GM12878 (cell line): ENCODE measurements at regions not wholly inside any gene's neighbourhood (a gene's known extent, or its start where the extent isn't known, plus 50 kb on each side); places are given as distances from the start of the nearest gene placed in this dataset.

Source experiments
- ATAC-seq: fragments of 200-7000 bp; cut with Tn5 transposase; 3 replicates; pipeline ENCODE4 v1.9.1; 2020; ENCODE audit warnings: mild to moderate bottlenecking, moderate library complexity
- BruUV-seq: library from RNA; stranded (reverse); fragments of 400-500 nt; replicated peaks from 2 replicates; lab custom pipeline; 2021; lab: Mats Ljungman, UMichigan
- CTCF ChIA-PET: fragments of 300-600 bp; sonication (Branson Sonifier 250); formaldehyde crosslinking; extraction: SDS; loops from one replicate; lab custom pipeline; 2021; ENCODE audit warnings: inconsistent platforms; lab: Yijun Ruan, JAX
- POLR2A ChIA-PET: fragments of 350-600 bp; formaldehyde crosslinking; extraction: SDS; loops from one replicate; lab custom pipeline; 2021; ENCODE audit warnings: inconsistent platforms; lab: Charles Lee
- RAD21 ChIA-PET: fragments of 300-600 bp; sonication (Branson Sonifier 250); formaldehyde crosslinking; loops from one replicate; lab custom pipeline; 2023; ENCODE audit warnings: antibody characterized with exemption; ENCODE audit not compliant: unreplicated experiment; lab: Charles Lee
- SMC1A ChIA-PET: fragments of 300-600 bp; sonication (Branson Sonifier 250); formaldehyde crosslinking; loops from one replicate; lab custom pipeline; 2023; ENCODE audit not compliant: unreplicated experiment, uncharacterized antibody; lab: Charles Lee
- DNase-seq: peaks from one replicate; pipeline ENCODE4 v3.0.0-alpha.2; 2011; ENCODE audit warnings: low read depth, low spot score
- FAIRE-seq: peaks from 3 replicates; lab custom pipeline; 2011; peaks lifted over from hg19 to GRCh38; lab: Jason Lieb, UNC
- H2AFZ ChIP-seq: 2 replicates; pipeline ENCODE4 v1.6.0; 2011; ENCODE audit warnings: low read depth, low read length, control low read depth; ENCODE audit not compliant: control insufficient read depth
- H3K27ac ChIP-seq: 2 replicates; pipeline ENCODE4 v1.5.1; 2011; ENCODE audit warnings: control low read depth; ENCODE audit not compliant: control insufficient read depth, insufficient read depth
- H3K27me3 ChIP-seq, 2 experiments: replicated peaks in 1 of 2; 2 replicates each; pipeline versions ENCODE4 v1.6.0 to v1.6.1; 2011; ENCODE audit warnings: low read length in 1 of 2; ENCODE audit not compliant: control insufficient read depth in 2 of 2, insufficient read depth in 2 of 2
- H3K36me3 ChIP-seq, 2 experiments: 2 replicates each; pipeline ENCODE4 v1.5.1; 2011; ENCODE audit warnings: low read length in 1 of 2; ENCODE audit not compliant: control insufficient read depth in 2 of 2, insufficient read depth in 2 of 2
- H3K4me1 ChIP-seq: 2 replicates; pipeline ENCODE4 v1.6.1; 2011; ENCODE audit warnings: mild to moderate bottlenecking, low read length, moderate library complexity, mixed read lengths; ENCODE audit not compliant: control insufficient read depth, insufficient read depth
- H3K4me2 ChIP-seq: 2 replicates; pipeline ENCODE4 v1.6.0; 2011; ENCODE audit warnings: control low read depth; ENCODE audit not compliant: control insufficient read depth, insufficient read depth
- H3K4me3 ChIP-seq: fragments of 200-600 bp; sonication (generic); 2 replicates; pipeline ENCODE4 v1.5.1; 2016
- H3K79me2 ChIP-seq: 2 replicates; pipeline ENCODE4 v1.6.0; 2011; ENCODE audit warnings: low read length; ENCODE audit not compliant: control insufficient read depth, insufficient read depth
- H3K9ac ChIP-seq: 2 replicates; pipeline ENCODE4 v1.8.0; 2011; ENCODE audit warnings: low read length, control low read depth, mixed read lengths; ENCODE audit not compliant: control insufficient read depth, insufficient read depth
- H3K9me3 ChIP-seq: replicated peaks from 3 replicates; pipeline ENCODE4 v1.5.1; 2011; ENCODE audit warnings: mild to moderate bottlenecking, low read length; ENCODE audit not compliant: control insufficient read depth, insufficient read depth
- H4K20me1 ChIP-seq: 2 replicates; pipeline ENCODE4 v1.6.0; 2011; ENCODE audit not compliant: control insufficient read depth, insufficient read depth
- BHLHE40 ChIP-seq, 2 experiments: fragments of 450-650 bp in 1 of 2; IDR thresholded peaks; 2 replicates each; pipeline ENCODE4 v1.6.1; 2011 to 2017; ENCODE audit warnings: low read depth in 2 of 2, borderline replicate concordance in 1 of 2, improper control_type of control experiment in 1 of 2, low read length in 1 of 2, mild to moderate bottlenecking in 1 of 2
- FOS ChIP-seq: IDR thresholded peaks from 3 replicates; pipeline ENCODE4 v1.6.1; 2011; ENCODE audit warnings: borderline replicate concordance; ENCODE audit not compliant: insufficient read length; ENCODE audit errors: extremely low read depth
- MAX ChIP-seq: IDR thresholded peaks from 2 replicates; pipeline ENCODE4 v1.6.1; 2012; ENCODE audit warnings: low read depth, low read length, improper control_type of control experiment
- NFYB ChIP-seq: IDR thresholded peaks from 2 replicates; pipeline ENCODE4 v1.6.1; 2011; ENCODE audit warnings: low read depth, mild to moderate bottlenecking, low read length, improper control_type of control experiment, moderate library complexity; ENCODE audit not compliant: insufficient read depth
- NR2F1 ChIP-seq: fragments of 450-650 bp; conservative IDR thresholded peaks from 2 replicates; pipeline ENCODE4 v1.6.1; 2017; ENCODE audit warnings: mild to moderate bottlenecking
- POLR2AphosphoS5 ChIP-seq: IDR thresholded peaks from 2 replicates; pipeline ENCODE4 v1.6.1; 2011; ENCODE audit warnings: mild to moderate bottlenecking, low read length, inconsistent platforms
- SREBF2 ChIP-seq: IDR thresholded peaks from 2 replicates; pipeline ENCODE4 v1.6.1; 2012; ENCODE audit warnings: mild to moderate bottlenecking, low read length
- USF2 ChIP-seq: IDR thresholded peaks from 2 replicates; pipeline ENCODE4 v1.6.1; 2011; ENCODE audit warnings: low read depth, low read length, improper control_type of control experiment, borderline replicate concordance
- WGBS: methylation state at CpG from one replicate; pipeline ENCODE4 v1.1.6; 2016; ENCODE audit warnings: low lambda C conversion rate; ENCODE audit not compliant: insufficient replicate concordance, insufficient coverage; ENCODE audit errors: missing lambda C conversion rate; 5-methylcytosine and 5-hydroxymethylcytosine counted together
- in situ Hi-C: fragments of 300-500 bp; cut with MboI; formaldehyde crosslinking; loops from 9 replicates; pipeline ENCODE4 v1.14.3; 2018; ENCODE audit warnings: mixed read lengths
- intact Hi-C: fragments of 100-400 bp; cut with micrococcal nuclease; formaldehyde crosslinking; loops from one replicate; pipeline ENCODE4 v1.14.2; 2022; ENCODE audit not compliant: unreplicated experiment
- TF ChIP-seq, protein P1 (sequence below): IDR thresholded peaks from 2 replicates; pipeline ENCODE4 v1.6.1; 2011; ENCODE audit warnings: borderline replicate concordance, low read depth, mild to moderate bottlenecking, moderate library complexity, mixed read lengths, low read length; ENCODE audit not compliant: insufficient read depth; ENCODE audit errors: extremely low read length
- TF ChIP-seq, protein P2 (sequence below), 3 experiments: IDR thresholded peaks in 2 of 3; conservative IDR thresholded peaks in 1 of 3; 2 replicates each; pipeline ENCODE4 v1.5.1; 2011; ENCODE audit warnings: low read depth in 3 of 3, low read length in 3 of 3, mild to moderate bottlenecking in 3 of 3, control low read depth in 2 of 3, moderate library complexity in 2 of 3, inconsistent platforms in 1 of 3, mixed read lengths in 1 of 3; ENCODE audit not compliant: control insufficient read depth in 2 of 3, insufficient read depth in 1 of 3; ENCODE audit errors: extremely low read depth in 1 of 3
- TF ChIP-seq, protein P3 (sequence below): fragments of 450-650 bp; formaldehyde crosslinking; IDR thresholded peaks from 2 replicates; pipeline ENCODE4 v1.5.0; 2022; ENCODE audit warnings: mild to moderate bottlenecking, missing genetic modification characterization
- TF ChIP-seq, protein P4 (sequence below): IDR thresholded peaks from 2 replicates; pipeline ENCODE4 v1.6.1; 2011; ENCODE audit warnings: low read depth, mild to moderate bottlenecking, low read length, moderate library complexity, borderline replicate concordance; ENCODE audit errors: extremely low read depth

GRCh38 chr5:146947181-146947941, 68.8 kb upstream of the PPP2R2B start:
- H3K4me1 ChIP-seq = no peaks in the 10 kb centered on the region
- H3K4me3 ChIP-seq = no peak overlapping the region
- no peaks in the 10 kb centered on the region for H4K20me1 ChIP-seq
- ChIA-PET RAD21 (no interaction called here), CTCF (no interaction called here), SMC1A (no interaction called here), POLR2A (no interaction called here)
- H3K79me2 ChIP-seq = no peaks in the 10 kb centered on the region
- FAIRE-seq = no peak
- no peak for DNase-seq
- H3K27me3 ChIP-seq = no peaks in the 10 kb centered on the region
- no peaks in the 10 kb centered on the region for H3K36me3 ChIP-seq
- H3K4me2 ChIP-seq = no peak overlapping the region
- peak; percentile 47; the same call in 1 of the 3 replicates for ATAC-seq
- H2AFZ ChIP-seq = peak overlapping the region; percentile 17; the same call in 1 of the 2 replicates
- 38% methylated on average over 7 of the region's 7 CpGs for WGBS
- intact Hi-C loops = no loop called here
- BruUV-seq = no TSS peak
- in situ Hi-C loops = no loop called here
- TF ChIP-seq NFYB (0 out of 2 replicates have a peak, but pooled peaks have one; percentile 15), MAX (no peak), USF2 (peak; percentile 14; the same call in 1 of the 2 replicates), POLR2AphosphoS5 (no peak), NR2F1 (no peak), BHLHE40 (IDR thresholded peaks at IDR 0.05; ENCODE audit: borderline replicate concordance in 1 of 2, low read depth in 2 of 2, low read length in 1 of 2) (peak in 1 of 2 experiments; percentile 39; a peak in 1 of 4 replicates), SREBF2 (no peak), FOS (no peak)
- TF ChIP-seq, protein P1, sequence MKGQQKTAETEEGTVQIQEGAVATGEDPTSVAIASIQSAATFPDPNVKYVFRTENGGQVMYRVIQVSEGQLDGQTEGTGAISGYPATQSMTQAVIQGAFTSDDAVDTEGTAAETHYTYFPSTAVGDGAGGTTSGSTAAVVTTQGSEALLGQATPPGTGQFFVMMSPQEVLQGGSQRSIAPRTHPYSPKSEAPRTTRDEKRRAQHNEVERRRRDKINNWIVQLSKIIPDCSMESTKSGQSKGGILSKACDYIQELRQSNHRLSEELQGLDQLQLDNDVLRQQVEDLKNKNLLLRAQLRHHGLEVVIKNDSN = peak; percentile 55
- TF ChIP-seq, protein P2, sequence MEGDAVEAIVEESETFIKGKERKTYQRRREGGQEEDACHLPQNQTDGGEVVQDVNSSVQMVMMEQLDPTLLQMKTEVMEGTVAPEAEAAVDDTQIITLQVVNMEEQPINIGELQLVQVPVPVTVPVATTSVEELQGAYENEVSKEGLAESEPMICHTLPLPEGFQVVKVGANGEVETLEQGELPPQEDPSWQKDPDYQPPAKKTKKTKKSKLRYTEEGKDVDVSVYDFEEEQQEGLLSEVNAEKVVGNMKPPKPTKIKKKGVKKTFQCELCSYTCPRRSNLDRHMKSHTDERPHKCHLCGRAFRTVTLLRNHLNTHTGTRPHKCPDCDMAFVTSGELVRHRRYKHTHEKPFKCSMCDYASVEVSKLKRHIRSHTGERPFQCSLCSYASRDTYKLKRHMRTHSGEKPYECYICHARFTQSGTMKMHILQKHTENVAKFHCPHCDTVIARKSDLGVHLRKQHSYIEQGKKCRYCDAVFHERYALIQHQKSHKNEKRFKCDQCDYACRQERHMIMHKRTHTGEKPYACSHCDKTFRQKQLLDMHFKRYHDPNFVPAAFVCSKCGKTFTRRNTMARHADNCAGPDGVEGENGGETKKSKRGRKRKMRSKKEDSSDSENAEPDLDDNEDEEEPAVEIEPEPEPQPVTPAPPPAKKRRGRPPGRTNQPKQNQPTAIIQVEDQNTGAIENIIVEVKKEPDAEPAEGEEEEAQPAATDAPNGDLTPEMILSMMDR (IDR thresholded peaks at IDR 0.05 in 2 of 3, conservative IDR thresholded peaks at IDR 0.05 in 1 of 3; ENCODE audit: control insufficient read depth in 2 of 3, extremely low read depth in 1 of 3, insufficient read depth in 1 of 3, low read depth in 3 of 3, low read length in 3 of 3) = peak in 2 of 3 experiments; percentile 19 to 33; a peak in 2 of 6 replicates
- TF ChIP-seq, protein P3, sequence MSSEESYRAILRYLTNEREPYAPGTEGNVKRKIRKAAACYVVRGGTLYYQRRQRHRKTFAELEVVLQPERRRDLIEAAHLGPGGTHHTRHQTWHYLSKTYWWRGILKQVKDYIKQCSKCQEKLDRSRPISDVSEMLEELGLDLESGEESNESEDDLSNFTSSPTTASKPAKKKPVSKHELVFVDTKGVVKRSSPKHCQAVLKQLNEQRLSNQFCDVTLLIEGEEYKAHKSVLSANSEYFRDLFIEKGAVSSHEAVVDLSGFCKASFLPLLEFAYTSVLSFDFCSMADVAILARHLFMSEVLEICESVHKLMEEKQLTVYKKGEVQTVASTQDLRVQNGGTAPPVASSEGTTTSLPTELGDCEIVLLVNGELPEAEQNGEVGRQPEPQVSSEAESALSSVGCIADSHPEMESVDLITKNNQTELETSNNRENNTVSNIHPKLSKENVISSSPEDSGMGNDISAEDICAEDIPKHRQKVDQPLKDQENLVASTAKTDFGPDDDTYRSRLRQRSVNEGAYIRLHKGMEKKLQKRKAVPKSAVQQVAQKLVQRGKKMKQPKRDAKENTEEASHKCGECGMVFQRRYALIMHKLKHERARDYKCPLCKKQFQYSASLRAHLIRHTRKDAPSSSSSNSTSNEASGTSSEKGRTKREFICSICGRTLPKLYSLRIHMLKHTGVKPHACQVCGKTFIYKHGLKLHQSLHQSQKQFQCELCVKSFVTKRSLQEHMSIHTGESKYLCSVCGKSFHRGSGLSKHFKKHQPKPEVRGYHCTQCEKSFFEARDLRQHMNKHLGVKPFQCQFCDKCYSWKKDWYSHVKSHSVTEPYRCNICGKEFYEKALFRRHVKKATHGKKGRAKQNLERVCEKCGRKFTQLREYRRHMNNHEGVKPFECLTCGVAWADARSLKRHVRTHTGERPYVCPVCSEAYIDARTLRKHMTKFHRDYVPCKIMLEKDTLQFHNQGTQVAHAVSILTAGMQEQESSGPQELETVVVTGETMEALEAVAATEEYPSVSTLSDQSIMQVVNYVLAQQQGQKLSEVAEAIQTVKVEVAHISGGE (CRISPR knock-in tag) = no peak
- TF ChIP-seq, protein P4, sequence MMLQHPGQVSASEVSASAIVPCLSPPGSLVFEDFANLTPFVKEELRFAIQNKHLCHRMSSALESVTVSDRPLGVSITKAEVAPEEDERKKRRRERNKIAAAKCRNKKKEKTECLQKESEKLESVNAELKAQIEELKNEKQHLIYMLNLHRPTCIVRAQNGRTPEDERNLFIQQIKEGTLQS = peak; percentile 57; the same call in 1 of the 2 replicates
- H3K9me3 ChIP-seq = no peaks in the 10 kb centered on the region
- no peak overlapping the region for H3K9ac ChIP-seq
- no peak overlapping the region for H3K27ac ChIP-seq
